Natural killer cell (primary cell): ENCODE measurements at regions not wholly inside any gene's neighbourhood (a gene's known extent, or its start where the extent isn't known, plus 50 kb on each side); places are given as distances from the start of the nearest gene placed in this dataset.

Experiments
- ATAC-seq, 3 donors: fragments of 150-1000 bp in 2 of 3; fragments of 200-7000 bp in 1 of 3; cut with Tn5 transposase; 1 replicate in 1 of 3; 2 replicates in 2 of 3; pipeline ENCODE4 v1.10.0; 2021; ENCODE audit warnings: mild to moderate bottlenecking in 2 of 3, moderate library complexity in 2 of 3
- DNase-seq, 2 donors: peaks; one replicate each; pipeline versions ENCODE4 v3.0.0 to v3.0.0-alpha.2; 2013 to 2021; ENCODE audit warnings: mixed read lengths in 1 of 2
- H3K27ac ChIP-seq: one replicate; pipeline ENCODE4 v1.5.1; 2013; ENCODE audit warnings: mild to moderate bottlenecking, low read length
- H3K27me3 ChIP-seq: one replicate; pipeline ENCODE4 v1.6.1; 2013; ENCODE audit warnings: low read length; ENCODE audit not compliant: control insufficient read depth, insufficient read depth
- H3K36me3 ChIP-seq: one replicate; pipeline ENCODE4 v1.6.1; 2013; ENCODE audit warnings: low read length; ENCODE audit not compliant: control insufficient read depth, insufficient read depth
- H3K4me1 ChIP-seq: one replicate; pipeline ENCODE4 v1.6.1; 2013; ENCODE audit warnings: low read length; ENCODE audit not compliant: control insufficient read depth, insufficient read depth
- H3K4me3 ChIP-seq: one replicate; pipeline ENCODE4 v1.5.1; 2013; ENCODE audit warnings: low read length
- H3K9me3 ChIP-seq: one replicate; pipeline ENCODE4 v1.6.1; 2013; ENCODE audit warnings: low read length; ENCODE audit not compliant: control insufficient read depth, insufficient read depth
- H3K27ac Mint-ChIP-seq, 2 donors: one replicate each; pipeline ENCODE4 v1.8.0; 2022; ENCODE audit warnings: mild to moderate bottlenecking in 2 of 2, mixed read lengths in 2 of 2, moderate library complexity in 1 of 2
- H3K27me3 Mint-ChIP-seq, 2 donors: one replicate each; pipeline ENCODE4 v1.8.0; 2022; ENCODE audit warnings: low read depth in 2 of 2, mixed read lengths in 2 of 2
- H3K36me3 Mint-ChIP-seq: one replicate; pipeline ENCODE4 v1.8.0; 2022; ENCODE audit warnings: mixed read lengths
- H3K4me1 Mint-ChIP-seq, 2 donors: one replicate each; pipeline ENCODE4 v1.8.0; 2022; ENCODE audit warnings: mixed read lengths in 2 of 2
- H3K4me3 Mint-ChIP-seq: one replicate; pipeline ENCODE4 v1.8.0; 2022; ENCODE audit warnings: mild to moderate bottlenecking, moderate library complexity, mixed read lengths
- H3K9me3 Mint-ChIP-seq, 2 donors: one replicate each; pipeline ENCODE4 v1.8.0; 2022; ENCODE audit warnings: mixed read lengths in 2 of 2
- WGBS: methylation state at CpG from one replicate; pipeline ENCODE4 v1.1.7; 2013; ENCODE audit warnings: missing lambda C conversion rate; ENCODE audit not compliant: insufficient coverage; 5-methylcytosine and 5-hydroxymethylcytosine counted together
- intact Hi-C: fragments of 100-400 bp; cut with micrococcal nuclease; formaldehyde crosslinking; loops from one replicate; pipeline ENCODE4 v1.14.2; 2022
- TF ChIP-seq, protein P1 (sequence below): fragments of 200-600 bp; IDR thresholded peaks from one replicate; pipeline ENCODE4 v1.8.0; 2022; ENCODE audit warnings: antibody characterized with exemption

- Mint-ChIP-seq H3K36me3 (no peaks in the 10 kb centered on the region), H3K4me3 (no peak overlapping the region), H3K4me1 (peaks cover 12 to 13% of the 10 kb centered on the region in 2 donors), H3K9me3 (no peaks in the 10 kb centered on the region), H3K27me3 (no peaks in the 10 kb centered on the region), H3K27ac (no peak overlapping the region)
- intact Hi-C loops = no loop called here
- TF ChIP-seq, protein P1, sequence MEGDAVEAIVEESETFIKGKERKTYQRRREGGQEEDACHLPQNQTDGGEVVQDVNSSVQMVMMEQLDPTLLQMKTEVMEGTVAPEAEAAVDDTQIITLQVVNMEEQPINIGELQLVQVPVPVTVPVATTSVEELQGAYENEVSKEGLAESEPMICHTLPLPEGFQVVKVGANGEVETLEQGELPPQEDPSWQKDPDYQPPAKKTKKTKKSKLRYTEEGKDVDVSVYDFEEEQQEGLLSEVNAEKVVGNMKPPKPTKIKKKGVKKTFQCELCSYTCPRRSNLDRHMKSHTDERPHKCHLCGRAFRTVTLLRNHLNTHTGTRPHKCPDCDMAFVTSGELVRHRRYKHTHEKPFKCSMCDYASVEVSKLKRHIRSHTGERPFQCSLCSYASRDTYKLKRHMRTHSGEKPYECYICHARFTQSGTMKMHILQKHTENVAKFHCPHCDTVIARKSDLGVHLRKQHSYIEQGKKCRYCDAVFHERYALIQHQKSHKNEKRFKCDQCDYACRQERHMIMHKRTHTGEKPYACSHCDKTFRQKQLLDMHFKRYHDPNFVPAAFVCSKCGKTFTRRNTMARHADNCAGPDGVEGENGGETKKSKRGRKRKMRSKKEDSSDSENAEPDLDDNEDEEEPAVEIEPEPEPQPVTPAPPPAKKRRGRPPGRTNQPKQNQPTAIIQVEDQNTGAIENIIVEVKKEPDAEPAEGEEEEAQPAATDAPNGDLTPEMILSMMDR = no peak
- no peak for ATAC-seq
- Histone ChIP-seq H3K27me3 (no peaks in the 10 kb centered on the region), H3K4me3 (no peak overlapping the region), H3K9me3 (no peaks in the 10 kb centered on the region), H3K27ac (no peak overlapping the region), H3K36me3 (no peaks in the 10 kb centered on the region), H3K4me1 (peaks cover under 1% of the 10 kb centered on the region)
- DNase-seq = no peak
Observed at GRCh38 chr10:61318429-61318828, 134.8 kb downstream of the TMEM26 start.

DNA sequence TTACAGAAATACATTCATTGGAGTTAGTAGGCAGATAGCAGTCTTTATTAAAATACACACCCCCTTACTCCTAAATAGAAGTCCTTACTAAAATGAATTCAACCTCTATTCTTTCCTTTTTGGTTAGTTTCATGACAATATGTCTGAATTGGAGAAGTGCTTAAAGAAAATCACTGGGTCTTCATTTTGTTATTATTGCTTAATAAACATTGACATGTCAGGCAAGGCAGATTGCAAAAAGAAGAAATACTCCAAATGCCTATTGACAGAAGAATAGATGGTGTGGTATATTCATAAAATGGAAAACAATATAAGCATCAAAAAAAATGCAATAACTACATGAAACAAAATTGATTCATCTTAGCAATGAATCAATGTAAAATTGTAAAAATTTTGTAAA, 135.5 kb downstream of the TMEM26 start:
- no peak overlapping the region for H3K27ac Mint-ChIP-seq
- Histone ChIP-seq H3K4me3 (no peak overlapping the region), H3K36me3 (no peaks in the 10 kb centered on the region), H3K27ac (no peak overlapping the region), H3K4me1 (peaks cover 3% of the 10 kb centered on the region), H3K9me3 (no peaks in the 10 kb centered on the region), H3K27me3 (no peaks in the 10 kb centered on the region)
- no peak for DNase-seq
- intact Hi-C loops = no loop called here
- H3K27me3 Mint-ChIP-seq = no peaks in the 10 kb centered on the region
- no peaks in the 10 kb centered on the region for H3K9me3 Mint-ChIP-seq
- H3K4me3 Mint-ChIP-seq = no peak overlapping the region
- H3K36me3 Mint-ChIP-seq = no peaks in the 10 kb centered on the region
- peaks cover 16% of the 10 kb centered on the region in 2 donors for H3K4me1 Mint-ChIP-seq
- ATAC-seq = no peak
- TF ChIP-seq, protein P1 = no peak

GRCh38 chr10:61316676-61317265, 136.4 kb downstream of the TMEM26 start:
- Histone ChIP-seq H3K27ac (no peak overlapping the region), H3K36me3 (no peaks in the 10 kb centered on the region), H3K27me3 (no peaks in the 10 kb centered on the region), H3K4me1 (peaks cover 3% of the 10 kb centered on the region), H3K9me3 (no peaks in the 10 kb centered on the region), H3K4me3 (no peak overlapping the region)
- no peak for ATAC-seq
- no peak for DNase-seq
- no peaks in the 10 kb centered on the region for H3K27me3 Mint-ChIP-seq
- H3K36me3 Mint-ChIP-seq = no peaks in the 10 kb centered on the region
- peaks cover 16% of the 10 kb centered on the region in 2 donors for H3K4me1 Mint-ChIP-seq
- H3K9me3 Mint-ChIP-seq = no peaks in the 10 kb centered on the region
- intact Hi-C loops = no loop called here
- no peak overlapping the region for H3K4me3 Mint-ChIP-seq
- TF ChIP-seq, protein P1 = no peak
- no peak overlapping the region for H3K27ac Mint-ChIP-seq
- 100% methylated on average over 1 of the region's 1 CpG for WGBS

- no peaks in the 10 kb centered on the region for H3K27me3 Mint-ChIP-seq
- intact Hi-C loops = no loop called here
- H3K9me3 Mint-ChIP-seq = no peaks in the 10 kb centered on the region
- H3K4me3 Mint-ChIP-seq = no peak overlapping the region
- 82% methylated on average over 1 of the region's 1 CpG for WGBS
- TF ChIP-seq, protein P1 = no peak
- Histone ChIP-seq H3K27me3 (no peaks in the 10 kb centered on the region), H3K4me3 (no peak overlapping the region), H3K4me1 (peaks cover 3% of the 10 kb centered on the region), H3K27ac (no peak overlapping the region), H3K36me3 (no peaks in the 10 kb centered on the region), H3K9me3 (no peaks in the 10 kb centered on the region)
- ATAC-seq (no peak), DNase-seq (no peak)
- no peaks in the 10 kb centered on the region for H3K36me3 Mint-ChIP-seq
- H3K27ac Mint-ChIP-seq = no peak overlapping the region
- H3K4me1 Mint-ChIP-seq = peaks cover 16 to 24% of the 10 kb centered on the region in 2 donors
Observed at GRCh38 chr10:61314273-61314672, 138.9 kb downstream of the TMEM26 start.
